OCI-LY1 (cell line): ENCODE measurements at regions not wholly inside any gene's neighbourhood (a gene's known extent, or its start where the extent isn't known, plus 50 kb on each side); places are given as distances from the start of the nearest gene placed in this dataset.

ENCODE experiments used
- CTCF ChIP-seq: fragments of 200-600 bp; sonication (generic), shearing (Covaris generic); IDR thresholded peaks from 2 replicates; pipeline ENCODE4 v1.5.1; 2017; ENCODE audit warnings: mild to moderate bottlenecking, antibody characterized with exemption, low read length, moderate library complexity, mixed read lengths
- EZH2 ChIP-seq: fragments of 200-600 bp; sonication (generic), shearing (Covaris generic); IDR thresholded peaks from 2 replicates; pipeline ENCODE4 v1.8.0; 2017; ENCODE audit warnings: borderline replicate concordance, mixed run types, mild to moderate bottlenecking, antibody characterized with exemption, low read length, moderate library complexity, mixed read lengths

GRCh38 chr18:61657066-61657732 is 235.6 kb downstream of the RNF152 start:
- TF ChIP-seq CTCF (no peak), EZH2 (no peak)
